ENCODE measurements at regions not wholly inside any gene's neighbourhood (a gene's known extent, or its start where the extent isn't known, plus 50 kb on each side); places are given as distances from the start of the nearest gene placed in this dataset.
"Not testable (repeated sequence)": the region's sequence is repeated elsewhere in the genome, so short reads cannot be mapped to it uniquely, and the experiment has no call there.

- TF ChIP-seq CTCF (conservative IDR thresholded peaks at IDR 0.05; ENCODE audit: low read depth, low read length); EZH2 (IDR thresholded peaks at IDR 0.05; ENCODE audit: low read length, unreplicated experiment): not testable (repeated sequence)
These were observed 190.5 kb upstream of the FBXO11 start for GRCh38 chr2:48096765-48097164.

All from PC-3 (cell line).